Thyroid gland (tissue), 4 donors: ENCODE measurements at regions not wholly inside any gene's neighbourhood (a gene's known extent, or its start where the extent isn't known, plus 50 kb on each side); places are given as distances from the start of the nearest gene placed in this dataset.

Source experiments
- DNase-seq, 2 donors: peaks; one replicate each; pipeline ENCODE4 v3.0.0-alpha.2; 2019
- H3K27ac ChIP-seq, 3 donors: fragments of 200-600 bp; sonication (generic); 1 replicate in 2 of 3; 2 replicates in 1 of 3; pipeline ENCODE4 v1.5.1; 2016 to 2019; ENCODE audit warnings: mild to moderate bottlenecking in 1 of 3, moderate library complexity in 1 of 3
- H3K27me3 ChIP-seq: fragments of 200-600 bp; sonication (generic); one replicate; pipeline ENCODE4 v1.5.1; 2019
- H3K36me3 ChIP-seq, 2 donors: fragments of 200-600 bp; sonication (generic); one replicate each; pipeline ENCODE4 v1.5.1; 2016 to 2019
- H3K4me1 ChIP-seq, 2 donors: fragments of 200-600 bp; sonication (generic); one replicate each; pipeline ENCODE4 v1.5.1; 2017 to 2019
- H3K4me3 ChIP-seq, 3 donors: fragments of 200-600 bp; sonication (generic); replicated peaks in 1 of 3; 1 replicate in 2 of 3; 2 replicates in 1 of 3; pipeline ENCODE4 v1.5.1; 2016; ENCODE audit warnings: mild to moderate bottlenecking in 1 of 3
- H3K9me3 ChIP-seq: fragments of 200-600 bp; sonication (generic); one replicate; pipeline ENCODE4 v1.5.1; 2017
- CTCF ChIP-seq, 6 experiments: fragments of 200-600 bp in 3 of 6; fragments of 450-650 bp in 3 of 6; sonication (generic) in 3 of 6; IDR thresholded peaks; one replicate each; pipeline ENCODE4 v1.5.1; 2016 to 2019; ENCODE audit warnings: antibody characterized with exemption in 6 of 6, mild to moderate bottlenecking in 2 of 6, inconsistent platforms in 1 of 6, moderate library complexity in 1 of 6
- POLR2A ChIP-seq, 2 donors: fragments of 450-650 bp; IDR thresholded peaks; one replicate each; pipeline ENCODE4 v1.6.1; 2017; ENCODE audit warnings: antibody characterized with exemption in 2 of 2, mild to moderate bottlenecking in 2 of 2, moderate library complexity in 1 of 2
- WGBS, 2 donors: methylation state at CpG; one replicate each; pipeline ENCODE4 v1.1.5; 2017; 5-methylcytosine and 5-hydroxymethylcytosine counted together
- intact Hi-C: fragments of 100-400 bp; cut with DNase I; formaldehyde crosslinking; loops from one replicate; pipeline ENCODE4 v1.15.1; 2023

GRCh38 chr4:27315625-27316024, 455.0 kb downstream of the STIM2 start:
- Histone ChIP-seq H3K27ac (no peak overlapping the region), H3K36me3 (no peaks in the 10 kb centered on the region), H3K9me3 (no peaks in the 10 kb centered on the region), H3K27me3 (no peaks in the 10 kb centered on the region), H3K4me1 (no peaks in the 10 kb centered on the region), H3K4me3 (no peak overlapping the region)
- no peak for DNase-seq
- intact Hi-C loops: no loop called here
- TF ChIP-seq CTCF (IDR thresholded peaks at IDR 0.05) (no peak), POLR2A (IDR thresholded peaks at IDR 0.05) (no peak)

GRCh38 chr4:27316176-27316575, 455.5 kb downstream of the STIM2 start:
- DNase-seq: no peak
- TF ChIP-seq CTCF (IDR thresholded peaks at IDR 0.05): no peak
- TF ChIP-seq POLR2A (IDR thresholded peaks at IDR 0.05): no peak
- H3K4me3 ChIP-seq: no peak overlapping the region
- intact Hi-C loops: no loop called here
- H3K4me1 ChIP-seq: no peaks in the 10 kb centered on the region
- no peaks in the 10 kb centered on the region for H3K27me3 ChIP-seq
- no peaks in the 10 kb centered on the region for H3K9me3 ChIP-seq
- no peaks in the 10 kb centered on the region for H3K36me3 ChIP-seq
- WGBS, 2 donors: 73 to 85% methylated on average over 4 of the region's 4 CpGs
- no peak overlapping the region for H3K27ac ChIP-seq

- DNase-seq: no peak
- no peak overlapping the region for H3K4me3 ChIP-seq
- H3K36me3 ChIP-seq: no peaks in the 10 kb centered on the region
- no peaks in the 10 kb centered on the region for H3K9me3 ChIP-seq
- H3K27ac ChIP-seq: no peak overlapping the region
- H3K27me3 ChIP-seq: no peaks in the 10 kb centered on the region
- TF ChIP-seq POLR2A (IDR thresholded peaks at IDR 0.05): no peak
- no peak for TF ChIP-seq CTCF (IDR thresholded peaks at IDR 0.05)
- no peaks in the 10 kb centered on the region for H3K4me1 ChIP-seq
- intact Hi-C loops: no loop called here
- 14 to 18% methylated on average over 6 of the region's 6 CpGs for WGBS, 2 donors
Measured at GRCh38 chr4:27318740-27319139, 458.1 kb downstream of the STIM2 start.

- Histone ChIP-seq H3K4me1 (no peaks in the 10 kb centered on the region), H3K27me3 (no peaks in the 10 kb centered on the region), H3K36me3 (no peaks in the 10 kb centered on the region), H3K4me3 (no peak overlapping the region), H3K9me3 (no peaks in the 10 kb centered on the region), H3K27ac (no peak overlapping the region)
- WGBS, 2 donors: 74 to 75% methylated on average over 6 of the region's 6 CpGs
- no peak for TF ChIP-seq POLR2A (IDR thresholded peaks at IDR 0.05)
- no peak for TF ChIP-seq CTCF (IDR thresholded peaks at IDR 0.05)
- intact Hi-C loops: no loop called here
- DNase-seq: no peak
Measured at GRCh38 chr4:27326991-27327390, 466.4 kb downstream of the STIM2 start.

GRCh38 chr4:27327421-27328181, 467.0 kb downstream of the STIM2 start:
- intact Hi-C loops: no loop called here
- 54 to 62% methylated on average over 5 of the region's 5 CpGs for WGBS, 2 donors
- Histone ChIP-seq H3K27me3 (no peaks in the 10 kb centered on the region), H3K27ac (no peak overlapping the region), H3K4me1 (no peaks in the 10 kb centered on the region), H3K36me3 (no peaks in the 10 kb centered on the region), H3K9me3 (no peaks in the 10 kb centered on the region), H3K4me3 (no peak overlapping the region)
- no peak for DNase-seq
- TF ChIP-seq CTCF (IDR thresholded peaks at IDR 0.05) (no peak), POLR2A (IDR thresholded peaks at IDR 0.05) (no peak)
